ENCODE measurements at regions not wholly inside any gene's neighbourhood (a gene's known extent, or its start where the extent isn't known, plus 50 kb on each side); places are given as distances from the start of the nearest gene placed in this dataset.
A peak's percentile ranks its signal among the peaks of the same experiment; 100 is the strongest.
"Not testable (repeated sequence)": the region's sequence is repeated elsewhere in the genome, so short reads cannot be mapped to it uniquely, and the experiment has no call there.

DNA sequence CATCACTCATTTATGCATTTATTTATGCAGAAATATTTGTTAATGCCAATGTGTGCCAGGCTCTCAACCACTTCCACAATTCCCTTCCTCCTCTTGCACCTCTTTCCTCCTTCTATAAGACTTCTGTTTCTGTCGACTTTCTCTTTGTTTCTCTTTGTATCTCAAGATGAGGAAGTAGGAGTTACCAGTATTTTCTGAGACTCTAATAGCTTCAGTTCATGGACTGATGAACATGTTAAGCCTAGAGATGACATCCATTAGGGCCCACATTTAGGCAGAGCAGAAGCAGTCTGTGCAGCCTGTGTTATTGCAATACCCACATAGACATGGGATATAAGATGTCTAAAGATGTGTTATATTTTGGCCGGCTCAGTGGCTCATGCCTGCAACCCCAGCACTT is 241.8 kb upstream of the SMIM31 start:
- no peak for ATAC-seq

DNA sequence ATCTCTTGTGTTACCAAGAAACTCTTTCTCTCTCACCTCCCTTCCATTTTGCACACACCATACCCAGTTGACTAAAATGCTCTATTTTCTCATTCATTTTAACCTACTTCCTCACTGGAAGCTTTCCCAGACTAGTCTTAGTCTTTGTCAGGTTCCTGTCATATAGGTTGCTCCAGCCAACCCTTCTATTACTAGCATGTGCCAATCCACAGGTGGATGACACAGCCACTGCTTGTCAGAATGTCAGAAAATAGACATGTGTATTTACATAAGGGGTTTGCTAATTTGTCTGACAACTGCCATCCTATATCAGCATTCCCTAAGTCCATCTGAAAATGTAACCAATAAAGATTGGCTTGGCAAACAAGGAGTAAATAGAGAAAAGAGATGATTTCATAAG is 239.2 kb upstream of the SMIM31 start:
- no peak for ATAC-seq

DNA sequence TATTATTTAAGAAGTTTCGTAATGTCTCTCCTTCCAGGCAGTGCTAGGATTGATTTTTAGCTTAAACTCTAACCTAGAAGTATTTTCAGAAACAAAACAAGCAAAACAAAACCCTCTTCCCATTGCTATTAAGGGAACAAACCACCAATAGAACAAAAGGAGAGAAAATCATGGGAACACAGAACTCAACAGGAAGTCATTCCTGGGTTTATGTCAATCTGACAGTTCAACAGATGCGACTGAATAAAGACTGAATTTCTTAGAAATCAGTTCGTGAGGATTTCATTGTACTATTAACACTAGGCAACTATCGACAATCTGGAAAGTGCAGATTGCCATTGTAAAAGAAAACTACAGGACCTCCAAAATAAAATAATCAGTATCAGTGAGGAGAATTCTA is 229.1 kb upstream of the SMIM31 start:
- no peak for ATAC-seq

DNA sequence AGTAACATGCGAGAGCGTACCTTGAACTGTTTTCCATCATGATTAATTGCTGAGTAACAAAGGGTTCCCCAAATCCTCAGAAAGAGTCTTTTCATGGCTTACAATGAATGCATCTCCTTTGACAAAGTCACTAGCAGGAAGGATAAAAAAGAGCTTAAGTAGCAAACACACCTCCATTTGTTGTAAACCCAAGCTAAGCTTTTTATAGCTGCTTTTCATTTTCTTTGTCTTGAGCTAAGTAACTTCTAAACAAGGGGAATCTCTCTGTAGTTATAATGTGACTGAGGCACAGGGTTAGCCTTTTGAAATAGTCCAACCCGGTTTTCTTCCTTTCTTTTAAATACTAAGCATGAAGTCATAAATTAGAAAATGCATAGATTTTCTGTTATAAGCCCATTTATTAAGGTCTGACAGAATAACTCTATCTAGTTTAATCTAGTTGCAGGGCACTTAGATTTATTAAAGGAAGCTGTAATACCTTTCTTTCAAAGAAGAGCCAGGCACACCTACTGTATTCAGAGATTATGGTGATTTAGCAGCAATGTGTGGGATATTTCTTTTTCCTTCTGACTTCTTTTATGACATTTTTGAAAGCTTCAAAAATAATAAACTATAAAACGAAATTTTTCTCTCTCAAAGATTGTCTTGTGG is 226.9 kb upstream of the SMIM31 start:
- no peak for ATAC-seq

DNA sequence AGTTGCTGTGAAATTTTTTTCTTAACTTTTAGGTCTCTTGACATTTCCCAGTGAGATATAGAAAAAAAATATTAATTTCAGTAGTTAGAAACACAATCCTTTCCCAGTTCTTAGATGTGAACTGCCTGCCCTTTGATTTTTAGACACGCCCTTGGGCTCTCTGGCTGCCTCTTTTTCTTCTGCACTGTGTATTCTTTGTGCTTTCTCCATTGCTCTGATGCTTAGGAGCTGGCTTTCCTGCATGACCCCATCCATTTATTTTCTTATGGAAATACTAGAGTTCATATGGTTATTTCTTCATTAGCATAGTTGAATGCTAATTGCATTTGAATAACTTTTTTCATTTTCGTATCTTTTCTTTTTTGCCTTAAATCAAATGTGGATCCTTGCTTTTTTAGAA is 224.9 kb upstream of the SMIM31 start:
- ATAC-seq = no peak

DNA sequence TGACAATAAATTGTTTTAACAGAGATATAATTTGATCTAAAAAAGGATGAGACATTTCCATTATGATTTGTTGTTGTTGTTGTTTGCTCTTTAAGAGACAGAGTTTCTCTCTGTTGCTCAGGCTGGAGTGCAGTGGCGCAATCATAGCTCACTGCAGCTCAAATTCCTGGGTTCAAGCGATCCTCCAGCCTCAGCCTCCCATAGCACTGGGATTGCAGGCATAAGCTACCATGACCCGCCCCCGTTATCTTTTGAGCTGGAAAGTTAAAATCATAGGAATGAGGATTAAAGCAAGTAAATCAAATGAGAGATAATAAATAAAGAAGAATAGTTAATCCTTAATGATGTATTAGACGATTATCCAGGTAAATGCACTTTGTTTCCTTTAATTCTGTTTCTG is 224.4 kb upstream of the SMIM31 start:
- ATAC-seq = no peak

DNA sequence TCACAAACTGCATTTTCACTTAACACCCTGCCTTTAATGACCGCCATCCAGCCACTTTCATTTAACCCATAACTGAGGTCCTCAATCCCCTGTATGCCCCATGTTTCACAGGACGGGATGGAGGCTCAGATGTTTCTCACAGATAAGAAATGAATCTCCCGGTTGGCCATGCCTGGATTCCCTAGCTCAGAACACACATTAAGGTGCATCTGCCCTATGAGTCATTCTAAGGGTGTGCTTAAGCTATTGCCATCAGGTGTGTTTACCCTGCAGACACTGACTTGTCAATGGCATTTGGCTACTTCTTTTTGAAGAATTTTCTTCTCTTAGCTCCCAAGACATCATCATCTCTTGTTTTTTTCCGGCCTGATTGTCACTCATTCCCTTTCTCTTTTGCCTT is 222.6 kb upstream of the SMIM31 start:
- no peak for ATAC-seq

DNA sequence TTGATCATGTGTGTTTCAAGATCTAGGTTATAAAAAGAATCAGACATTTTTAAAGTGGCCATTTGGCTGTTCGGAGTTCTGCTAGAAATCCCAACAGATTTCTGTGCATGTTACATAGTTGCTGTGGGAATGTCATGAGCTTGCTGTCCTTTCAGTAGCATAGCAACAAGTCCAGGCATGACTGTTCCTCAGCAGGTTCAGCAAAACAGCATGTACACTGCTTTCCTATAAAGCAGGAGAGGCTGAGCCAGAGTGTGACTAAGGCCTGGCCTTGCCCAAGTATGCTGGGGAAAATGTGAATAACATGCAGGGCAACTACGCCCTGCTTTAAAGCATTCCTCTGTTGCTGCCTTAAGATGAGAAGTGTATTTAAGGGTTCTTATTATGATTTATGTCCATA is 217.1 kb upstream of the SMIM31 start:
- no peak for ATAC-seq

DNA sequence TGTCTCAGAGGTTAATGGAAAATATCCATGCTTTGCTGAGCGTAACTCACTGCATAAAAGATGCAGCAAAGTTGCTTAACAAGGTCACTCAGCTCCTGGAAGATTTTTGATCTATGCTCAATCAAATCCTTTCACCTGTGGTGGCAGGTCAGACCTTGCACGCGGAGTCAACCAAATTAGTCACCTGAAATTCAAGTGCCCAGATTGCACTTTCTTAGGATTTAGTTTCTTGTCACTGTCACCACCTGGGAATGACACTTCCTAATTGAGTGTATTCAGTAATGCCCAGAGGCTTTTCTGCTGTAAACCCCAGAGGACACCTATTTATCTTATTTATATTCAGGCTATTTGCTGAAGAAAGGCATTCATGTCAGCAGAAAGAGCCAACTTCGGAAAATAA is 215.8 kb upstream of the SMIM31 start:
- no peak for ATAC-seq

DNA sequence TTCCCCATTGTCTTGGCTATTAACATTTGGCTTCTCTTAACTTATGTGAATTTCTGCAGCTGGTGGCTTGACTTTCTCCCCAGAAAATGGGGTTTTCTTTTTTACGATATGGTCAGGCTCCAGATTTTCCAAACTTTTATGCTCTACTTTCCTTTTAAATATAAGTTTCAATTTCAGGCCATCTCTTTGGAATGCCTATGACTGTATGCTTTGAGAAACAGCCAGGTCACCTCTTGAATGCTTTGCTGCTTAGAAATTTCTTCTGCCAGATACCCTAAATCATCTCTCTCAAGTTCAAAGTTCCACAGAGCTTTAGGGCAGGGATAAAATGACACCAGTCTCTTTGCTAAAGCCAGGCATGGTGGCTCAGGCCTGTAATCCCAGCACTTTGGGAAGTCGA is 212.9 kb upstream of the SMIM31 start:
- no peak for ATAC-seq

DNA sequence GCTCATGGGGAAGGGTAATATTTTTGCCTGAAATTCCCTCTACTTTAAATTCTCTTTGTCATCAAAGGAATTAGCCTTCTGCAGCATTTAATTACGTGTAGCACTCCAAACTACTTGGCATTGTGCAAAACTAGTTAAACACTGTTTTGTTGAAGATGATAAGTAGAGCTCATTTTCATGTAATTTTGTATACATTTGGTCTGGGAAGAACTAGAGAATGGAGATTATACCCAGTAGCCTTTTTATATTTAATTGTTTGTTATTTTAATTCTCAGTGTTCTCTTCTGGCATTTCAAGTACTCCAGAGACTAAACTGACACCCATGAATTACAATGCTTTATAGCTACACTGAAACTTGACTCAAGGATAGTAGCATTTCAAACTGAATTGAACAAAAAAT is 211.5 kb upstream of the SMIM31 start:
- ATAC-seq = no peak

DNA sequence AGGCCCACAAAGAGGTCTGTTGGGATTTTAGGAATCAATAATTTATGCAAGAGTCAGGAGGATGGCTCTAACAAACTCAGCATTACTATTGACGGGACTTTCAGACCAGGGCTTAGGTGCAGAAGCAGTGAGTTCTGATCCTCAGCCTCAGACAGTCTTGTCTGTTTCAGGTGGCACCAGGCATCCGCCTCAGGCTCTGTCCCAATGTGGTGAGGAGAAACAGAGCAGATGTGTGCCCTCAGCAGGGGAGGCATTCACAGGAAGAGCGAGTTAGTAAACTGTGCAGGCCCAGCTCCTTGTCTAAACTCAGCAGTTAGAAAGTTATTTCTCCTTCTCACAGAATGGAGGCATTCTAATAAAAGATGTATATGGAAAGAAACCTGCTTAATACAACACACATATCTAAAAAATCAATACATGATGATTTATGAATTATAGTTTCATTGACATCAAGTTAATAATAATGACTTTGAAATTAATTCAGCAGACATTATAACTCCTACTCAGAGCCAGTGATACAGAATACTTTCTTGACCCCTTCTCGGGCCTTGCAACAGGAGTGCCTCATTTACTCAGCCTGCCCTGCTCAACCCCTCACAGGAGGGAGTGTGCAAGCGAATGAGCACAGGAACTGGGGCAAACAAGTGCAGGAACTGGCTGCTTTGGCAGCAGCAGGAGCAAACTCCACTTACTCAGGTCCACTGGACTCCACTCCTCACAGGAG is 202.8 kb upstream of the SMIM31 start:
- no peak for ATAC-seq

DNA sequence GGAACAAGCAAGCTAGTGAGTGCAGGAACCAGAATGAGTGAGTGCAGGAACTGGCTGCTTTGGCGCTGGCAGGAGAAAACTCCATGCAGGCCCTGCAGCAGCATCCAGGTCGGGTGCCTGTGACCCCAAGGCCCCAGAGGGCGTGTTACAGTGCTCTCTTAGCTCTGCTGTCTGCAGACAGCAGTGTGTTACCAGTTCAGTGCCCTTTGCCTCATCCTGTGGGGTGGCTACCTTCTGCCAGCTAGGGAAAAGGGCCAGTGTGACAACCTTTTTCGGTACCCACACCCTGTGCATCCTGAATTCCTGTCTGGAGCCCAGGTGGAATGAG is 202.3 kb upstream of the SMIM31 start:
- peak in 1 of 2 donors; percentile 32 for ATAC-seq

DNA sequence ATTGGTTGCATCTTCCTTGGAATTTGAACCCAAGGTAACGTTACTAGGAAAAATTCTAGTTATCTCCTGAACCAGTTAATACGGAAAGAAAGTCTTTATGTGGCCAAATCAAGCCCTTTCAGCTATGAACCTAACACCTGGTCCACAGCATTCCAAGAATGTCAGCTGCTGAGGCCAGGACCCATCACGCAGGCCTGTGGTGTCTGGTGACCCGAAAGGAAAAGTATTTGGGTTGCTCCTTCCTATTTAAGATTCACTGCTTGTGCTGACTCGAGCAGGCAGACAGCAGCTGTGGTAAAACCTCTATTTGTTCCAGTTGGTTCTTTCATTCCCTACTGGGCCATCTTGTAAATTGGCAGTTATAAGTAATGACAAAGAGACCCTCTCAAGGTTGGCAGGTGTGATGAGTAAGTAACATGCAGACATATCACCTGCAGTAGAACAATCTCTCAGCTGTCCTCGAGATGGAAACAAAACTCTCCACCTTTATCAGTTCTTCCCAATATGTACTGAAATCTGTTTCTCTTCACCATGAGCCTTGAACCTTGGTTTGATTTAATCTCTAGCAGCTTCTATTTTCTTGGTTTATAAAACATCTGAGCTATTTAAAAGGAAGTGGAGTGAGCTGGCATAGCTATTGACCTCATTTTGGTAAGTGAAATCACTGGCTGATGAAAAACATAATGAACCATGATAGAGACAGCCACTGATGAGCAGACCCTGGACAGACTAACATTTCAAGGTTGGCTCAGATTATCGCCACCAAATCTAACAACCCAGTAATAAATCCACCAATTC is 182.1 kb upstream of the SMIM31 start:
- no peak for ATAC-seq

DNA sequence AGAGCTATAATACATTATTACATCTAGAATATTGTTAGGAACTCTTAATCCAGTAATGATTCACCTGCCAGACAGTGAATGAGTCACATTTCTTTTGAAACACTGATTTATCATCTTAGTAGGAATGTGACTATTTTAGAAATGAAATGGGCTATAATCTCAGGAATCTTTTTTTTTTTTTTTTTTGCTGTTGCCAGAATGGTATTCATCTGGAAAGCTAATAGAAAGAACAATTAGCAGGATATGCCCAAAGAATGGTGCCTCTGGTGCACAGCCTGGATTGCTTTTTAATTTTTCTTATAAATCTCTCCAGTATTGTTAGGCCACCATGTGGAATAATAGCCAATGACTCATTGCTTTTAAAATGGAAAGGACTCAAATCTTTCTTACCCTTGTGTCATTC is 181.1 kb upstream of the SMIM31 start:
- ATAC-seq = no peak

DNA sequence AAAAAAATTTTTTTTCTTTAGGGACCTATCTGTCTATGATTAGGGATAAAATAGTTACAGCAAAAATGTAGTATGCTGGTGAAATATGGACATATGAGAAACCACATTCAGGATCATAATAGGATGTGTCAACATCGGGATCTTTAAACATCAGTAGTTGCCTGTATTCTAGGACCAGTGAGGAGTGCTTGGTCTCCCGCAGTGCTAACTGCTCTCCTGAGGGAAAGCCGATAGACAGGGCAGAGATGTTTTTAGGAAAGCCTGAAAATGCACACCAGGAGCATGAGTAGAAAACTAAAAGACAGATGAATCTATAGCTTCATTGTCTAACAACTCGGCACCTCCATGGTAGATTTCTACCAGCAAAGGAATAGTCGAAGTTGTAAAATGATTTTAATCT is 178.1 kb upstream of the SMIM31 start:
- no peak for ATAC-seq

DNA sequence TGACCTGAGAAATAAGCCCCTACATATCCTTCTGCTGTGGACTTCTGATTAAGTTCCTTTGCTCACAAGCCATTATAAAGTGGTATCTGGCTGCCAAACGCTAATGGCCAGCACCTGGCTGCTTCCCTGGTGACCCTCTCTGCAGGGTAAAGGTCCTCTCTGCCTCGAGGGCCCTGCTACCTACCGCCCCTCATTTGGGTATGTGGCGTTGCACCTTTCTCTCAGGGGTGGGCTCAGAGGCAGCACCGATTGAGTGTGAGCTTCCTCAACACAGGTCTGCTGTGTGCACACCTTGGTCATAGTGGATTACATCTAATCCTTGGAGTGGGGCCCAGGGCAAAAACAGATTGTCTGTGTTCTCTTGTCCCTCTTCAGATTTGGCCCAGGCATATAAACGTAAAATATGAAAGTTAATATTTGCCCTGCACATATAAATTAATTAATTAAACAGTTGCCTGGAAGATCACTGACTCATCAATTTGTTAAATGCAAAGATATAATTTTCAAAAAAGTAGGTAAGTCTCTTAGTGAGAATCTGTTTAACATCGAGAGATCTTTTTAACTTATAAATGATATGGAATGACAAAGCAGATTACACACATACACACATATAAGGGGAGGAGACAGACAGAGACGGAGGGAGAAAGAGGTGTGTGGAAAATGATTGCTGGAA is 174.5 kb upstream of the SMIM31 start:
- no peak for ATAC-seq

DNA sequence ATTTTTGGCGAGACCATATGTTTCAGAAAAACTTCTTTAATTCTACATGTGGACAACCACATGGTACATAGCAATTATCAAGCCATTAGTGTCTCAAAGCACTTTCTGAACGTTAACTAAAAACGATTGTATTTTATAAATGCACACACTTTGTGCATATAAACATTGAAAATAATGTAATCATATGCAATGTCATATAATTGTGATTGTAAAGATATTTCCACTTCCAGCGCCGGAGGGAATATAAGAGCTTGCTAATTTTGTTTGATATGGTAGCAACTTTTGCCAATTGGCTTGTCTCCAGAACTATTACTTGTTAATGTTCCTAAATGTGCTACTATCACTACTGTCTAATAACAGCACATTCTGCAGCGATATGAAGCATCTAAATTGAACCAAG is 162.3 kb upstream of the SMIM31 start:
- ATAC-seq = no peak

DNA sequence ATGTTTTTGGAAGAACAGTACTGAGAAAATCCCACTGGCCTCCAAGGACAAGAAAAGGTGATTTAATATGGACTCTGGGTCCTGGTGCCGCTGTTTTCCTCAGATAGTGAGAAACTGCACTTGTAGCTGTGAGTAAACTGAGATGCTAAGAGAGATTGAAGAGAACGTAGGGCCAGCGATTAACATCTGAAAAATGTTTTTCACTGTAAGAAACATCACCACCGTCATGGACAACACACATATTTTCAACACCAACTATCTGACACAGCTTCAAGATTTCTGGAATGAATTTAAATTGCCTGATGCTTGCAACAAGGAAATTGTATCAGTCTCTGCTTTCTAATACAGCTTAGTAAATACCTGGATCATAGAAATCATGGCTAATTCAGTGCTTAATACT is 158.2 kb upstream of the SMIM31 start:
- no peak for ATAC-seq

DNA sequence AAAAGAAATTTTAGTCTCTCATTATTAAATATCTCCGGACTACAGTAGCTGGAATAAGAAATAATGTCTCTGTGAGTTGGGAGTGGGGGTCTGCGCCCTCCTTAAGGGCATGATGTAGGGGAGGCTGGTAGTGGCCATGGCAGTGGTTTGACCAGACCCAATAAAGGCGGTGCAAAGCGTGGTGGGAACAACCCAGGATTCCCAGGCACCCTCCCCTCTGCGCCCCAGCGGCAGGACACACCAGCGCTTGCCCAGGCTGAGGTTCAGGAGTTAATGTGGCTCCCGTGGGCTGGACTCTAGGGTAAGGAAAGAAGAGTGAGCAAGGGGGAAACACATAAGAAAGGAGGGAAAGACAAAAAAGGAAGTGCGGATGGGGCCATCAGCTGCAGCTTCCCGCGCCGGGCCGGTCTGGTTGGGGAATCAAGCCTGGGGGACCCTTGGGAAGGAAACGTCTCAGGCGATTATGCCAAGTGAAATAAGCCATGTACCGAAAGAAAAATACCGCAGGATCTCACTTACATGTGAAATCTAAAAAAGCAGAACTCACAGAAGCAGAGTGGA is 157.5 kb upstream of the SMIM31 start:
- ATAC-seq = no peak

DNA sequence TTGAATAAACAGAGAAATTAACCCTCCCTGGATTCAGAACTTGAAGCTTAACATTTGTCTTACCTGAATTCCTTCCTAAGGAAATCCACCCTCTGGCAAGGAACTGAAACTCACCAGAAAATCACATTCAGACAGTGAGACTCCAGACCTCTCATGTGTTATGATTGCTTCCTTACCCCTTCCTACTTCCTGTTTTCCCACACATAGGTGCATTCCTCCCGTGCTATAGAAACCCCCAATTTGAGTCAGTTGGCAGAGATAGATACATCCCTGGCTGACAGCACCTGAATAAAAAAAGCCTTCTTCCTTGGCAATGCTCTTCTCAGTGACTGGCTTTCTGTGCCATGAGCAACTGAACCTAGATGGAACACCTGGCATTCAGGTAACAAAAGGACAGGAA is 157.0 kb upstream of the SMIM31 start:
- ATAC-seq = no peak

DNA sequence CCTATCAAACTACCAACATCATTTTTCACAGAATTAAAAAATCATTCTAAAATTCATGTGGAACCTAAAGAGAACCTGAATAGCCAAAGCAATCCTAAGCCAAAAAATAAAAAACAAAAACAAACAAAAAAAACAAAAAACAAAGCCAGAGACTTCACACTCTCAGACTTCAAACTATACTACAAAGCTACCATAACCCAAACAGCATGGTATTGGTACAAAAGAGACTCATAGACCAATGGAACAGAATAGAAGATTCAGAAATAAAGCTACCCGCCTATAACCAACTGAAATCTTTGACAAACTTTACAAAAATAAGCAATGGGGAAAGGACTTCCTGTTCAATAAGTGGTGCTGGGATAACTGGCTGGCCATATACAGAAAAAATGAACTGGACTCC is 152.3 kb upstream of the SMIM31 start:
- no peak for ATAC-seq

DNA sequence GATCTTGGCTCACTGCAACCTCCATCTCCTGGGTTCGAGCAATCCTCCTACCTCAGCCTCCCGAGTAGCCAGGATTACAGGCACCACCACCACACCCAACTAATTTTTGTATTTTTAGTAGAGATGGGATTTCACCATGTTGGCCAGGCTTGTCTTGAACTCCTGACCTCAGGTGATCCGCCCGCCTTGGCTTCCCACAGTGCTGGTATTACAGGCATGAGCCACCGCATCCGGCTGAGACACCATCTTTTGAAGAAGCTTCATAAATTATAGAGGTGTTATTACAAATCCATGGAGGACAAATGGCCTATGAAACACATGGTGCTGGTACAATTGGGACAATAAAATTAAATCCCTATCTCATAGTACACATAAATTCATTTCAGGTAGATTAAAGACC is 148.1 kb upstream of the SMIM31 start:
- ATAC-seq = not testable (repeated sequence)
